OCI-LY7 (cell line): ENCODE measurements at regions not wholly inside any gene's neighbourhood (a gene's known extent, or its start where the extent isn't known, plus 50 kb on each side); places are given as distances from the start of the nearest gene placed in this dataset.

Experiments used
- CTCF ChIP-seq: fragments of 200-600 bp; sonication (generic); conservative IDR thresholded peaks from 2 replicates; pipeline ENCODE4 v1.5.1; 2014; ENCODE audit warnings: mild to moderate bottlenecking, antibody characterized with exemption, low read length, moderate library complexity, mixed read lengths
- EZH2phosphoT487 ChIP-seq: fragments of 200-600 bp; sonication (generic); IDR thresholded peaks from 2 replicates; pipeline ENCODE4 v1.6.1; 2018; ENCODE audit warnings: low read depth, borderline replicate concordance, mild to moderate bottlenecking, mixed run types, antibody characterized with exemption, low read length, moderate library complexity, mixed read lengths

DNA sequence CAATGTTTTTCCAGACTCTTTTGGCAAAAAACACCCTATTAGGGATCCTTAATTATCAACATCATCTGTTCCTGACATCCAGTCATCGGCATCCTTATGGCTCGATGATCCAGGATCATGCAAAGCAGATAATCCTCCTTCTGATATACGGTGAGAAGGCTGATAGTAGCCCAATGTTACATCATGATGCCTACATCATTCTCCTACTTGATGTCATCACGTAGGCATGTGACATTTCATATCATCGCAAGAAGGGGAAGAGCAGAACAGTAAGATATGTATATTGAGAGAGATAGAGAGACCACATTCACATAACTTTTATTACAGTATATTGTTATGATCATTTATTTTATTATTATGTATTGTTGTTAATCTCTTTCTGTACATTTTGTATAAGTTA is 168.6 kb downstream of the ADAMTS15 start:
- TF ChIP-seq CTCF (no peak), EZH2phosphoT487 (no peak)
